ENCODE measurements at regions not wholly inside any gene's neighbourhood (a gene's known extent, or its start where the extent isn't known, plus 50 kb on each side); places are given as distances from the start of the nearest gene placed in this dataset.

DNA sequence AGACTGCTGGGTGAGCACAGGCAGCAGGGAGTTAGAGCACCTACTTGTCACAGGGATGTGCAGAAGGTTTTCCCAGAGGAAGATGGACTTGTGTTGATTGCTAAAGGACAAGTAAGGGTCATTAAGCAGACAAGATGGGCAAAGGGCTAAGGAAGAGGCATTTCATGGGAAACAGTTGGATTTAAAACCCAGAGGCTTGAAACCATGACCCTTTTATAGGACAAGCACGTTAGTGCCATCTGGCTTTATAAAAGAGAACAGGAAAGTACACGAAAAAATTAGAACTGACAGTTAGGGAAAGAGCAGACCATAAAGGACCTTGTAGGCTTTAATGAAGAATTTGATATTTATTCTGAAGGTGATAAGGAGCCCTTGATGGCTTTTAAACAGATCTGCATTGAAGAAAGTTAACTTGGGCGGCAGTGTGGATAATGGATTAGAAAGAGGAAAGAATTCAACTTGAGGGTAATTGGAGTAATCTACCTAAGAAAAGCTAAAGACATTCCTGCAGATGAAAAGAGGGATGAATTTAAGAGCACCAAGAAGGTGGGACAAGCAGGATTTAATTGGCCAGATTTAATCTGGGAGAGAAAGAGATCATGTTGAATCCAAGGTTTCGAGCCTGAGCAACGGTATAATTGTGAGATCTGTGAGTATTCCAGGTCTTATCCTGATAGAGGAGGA, 68.6 kb downstream of the ZC3H11B start:
- TF ChIP-seq RAD21 (conservative IDR thresholded peaks at IDR 0.05 in 1 of 2, IDR thresholded peaks at IDR 0.05 in 1 of 2) (peak; percentile 38 to 64), EHF (CRISPR knock-in tag; IDR thresholded peaks at IDR 0.05) (no peak), MAFK (IDR thresholded peaks at IDR 0.05; ENCODE audit: partially characterized antibody) (no peak), SMC3 (IDR thresholded peaks at IDR 0.05) (peak; percentile 55), MAZ (IDR thresholded peaks at IDR 0.05; ENCODE audit: borderline replicate concordance, low read depth, low read length) (no peak)
- TF ChIP-seq, protein P1, sequence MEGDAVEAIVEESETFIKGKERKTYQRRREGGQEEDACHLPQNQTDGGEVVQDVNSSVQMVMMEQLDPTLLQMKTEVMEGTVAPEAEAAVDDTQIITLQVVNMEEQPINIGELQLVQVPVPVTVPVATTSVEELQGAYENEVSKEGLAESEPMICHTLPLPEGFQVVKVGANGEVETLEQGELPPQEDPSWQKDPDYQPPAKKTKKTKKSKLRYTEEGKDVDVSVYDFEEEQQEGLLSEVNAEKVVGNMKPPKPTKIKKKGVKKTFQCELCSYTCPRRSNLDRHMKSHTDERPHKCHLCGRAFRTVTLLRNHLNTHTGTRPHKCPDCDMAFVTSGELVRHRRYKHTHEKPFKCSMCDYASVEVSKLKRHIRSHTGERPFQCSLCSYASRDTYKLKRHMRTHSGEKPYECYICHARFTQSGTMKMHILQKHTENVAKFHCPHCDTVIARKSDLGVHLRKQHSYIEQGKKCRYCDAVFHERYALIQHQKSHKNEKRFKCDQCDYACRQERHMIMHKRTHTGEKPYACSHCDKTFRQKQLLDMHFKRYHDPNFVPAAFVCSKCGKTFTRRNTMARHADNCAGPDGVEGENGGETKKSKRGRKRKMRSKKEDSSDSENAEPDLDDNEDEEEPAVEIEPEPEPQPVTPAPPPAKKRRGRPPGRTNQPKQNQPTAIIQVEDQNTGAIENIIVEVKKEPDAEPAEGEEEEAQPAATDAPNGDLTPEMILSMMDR (IDR thresholded peaks at IDR 0.05): peak; percentile 38
- ChIA-PET CTCF (interaction anchor here (0.6 to 1.8 kb wide), 6 partner anchors 24 to 1199 kb away, joined by 3 to 4 read pairs (median 3); partner anchors contain the start of gene TGFB2), POLR2A (no interaction called here)
- WGBS (ENCODE audit: missing lambda C conversion rate): 57% methylated on average over 5 of the region's 5 CpGs
- no peak overlapping the region for H3K4me2 ChIP-seq
- peak overlapping the region in 1 of 2 experiments; percentile 29; a peak in 1 of 6 replicates for H3K27ac ChIP-seq
- FAIRE-seq (no peak), ATAC-seq (peak in 1 of 2 experiments; percentile 59; a peak in 2 of 6 replicates), DNase-seq (ENCODE audit: low read depth in 1 of 2, low spot score in 1 of 2) (peak in 1 of 2 experiments; percentile 28)
- no peaks in the 10 kb centered on the region for H3K9me3 ChIP-seq
- no peak overlapping the region for H3K4me3 ChIP-seq
- H3K4me1 ChIP-seq: peaks cover 5% of the 10 kb centered on the region; the same call in 1 of the 3 replicates

DNA sequence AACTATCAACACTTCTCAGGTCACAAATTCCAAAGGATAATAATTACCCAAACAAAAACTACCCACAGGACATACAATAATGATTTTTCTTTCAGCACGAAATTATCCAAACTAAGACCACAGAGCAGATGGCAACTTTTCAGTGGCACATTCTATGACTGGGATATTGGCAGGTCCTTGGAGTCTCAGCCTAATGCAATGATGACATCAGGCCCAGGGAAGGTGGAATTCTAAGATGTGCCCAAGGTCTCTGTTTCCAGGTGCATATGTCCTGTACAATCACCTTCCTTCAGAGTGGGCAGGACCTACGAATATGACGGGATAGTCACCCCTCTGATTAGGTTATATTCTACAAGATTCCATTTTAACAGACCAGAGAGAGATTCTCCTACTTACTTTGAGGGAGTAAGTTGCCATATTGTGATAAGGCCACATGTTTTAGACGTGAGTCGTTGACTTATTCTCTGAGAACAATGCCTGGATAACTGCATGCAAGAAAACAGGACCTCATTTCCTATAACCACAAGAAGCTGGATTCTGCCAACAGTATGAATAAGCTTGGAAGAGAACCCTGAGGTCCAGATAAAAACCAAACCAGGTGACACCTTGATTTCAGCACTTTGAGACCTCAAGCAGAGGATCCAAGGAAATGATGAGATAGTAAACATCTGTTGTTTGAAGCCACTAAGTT, 69.9 kb downstream of the ZC3H11B start:
- ATAC-seq: no peak
- 57% methylated on average over 5 of the region's 5 CpGs for WGBS (ENCODE audit: missing lambda C conversion rate)
- Histone ChIP-seq H3K9me3 (no peaks in the 10 kb centered on the region), H3K4me3 (no peak overlapping the region), H3K27ac (no peak overlapping the region), H3K4me2 (no peak overlapping the region), H3K4me1 (peaks cover 5% of the 10 kb centered on the region; the same call in 1 of the 3 replicates)
- no peak for TF ChIP-seq CHD2 (IDR thresholded peaks at IDR 0.05; ENCODE audit: low read length, partially characterized antibody)
- TF ChIP-seq, protein P2, sequence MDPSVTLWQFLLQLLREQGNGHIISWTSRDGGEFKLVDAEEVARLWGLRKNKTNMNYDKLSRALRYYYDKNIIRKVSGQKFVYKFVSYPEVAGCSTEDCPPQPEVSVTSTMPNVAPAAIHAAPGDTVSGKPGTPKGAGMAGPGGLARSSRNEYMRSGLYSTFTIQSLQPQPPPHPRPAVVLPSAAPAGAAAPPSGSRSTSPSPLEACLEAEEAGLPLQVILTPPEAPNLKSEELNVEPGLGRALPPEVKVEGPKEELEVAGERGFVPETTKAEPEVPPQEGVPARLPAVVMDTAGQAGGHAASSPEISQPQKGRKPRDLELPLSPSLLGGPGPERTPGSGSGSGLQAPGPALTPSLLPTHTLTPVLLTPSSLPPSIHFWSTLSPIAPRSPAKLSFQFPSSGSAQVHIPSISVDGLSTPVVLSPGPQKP (IDR thresholded peaks at IDR 0.05; ENCODE audit: low read depth, low read length): no peak
- no peak for TF ChIP-seq RFX5 (IDR thresholded peaks at IDR 0.05)
- no peak for TF ChIP-seq FOSB (CRISPR knock-in tag; IDR thresholded peaks at IDR 0.05)
- TF ChIP-seq FOXS1 (CRISPR knock-in tag; IDR thresholded peaks at IDR 0.05): no peak
- no peak for TF ChIP-seq HOXB13 (CRISPR knock-in tag; IDR thresholded peaks at IDR 0.05; ENCODE audit: low read depth)
- no peak for TF ChIP-seq REST (IDR thresholded peaks at IDR 0.05)
- no peak for TF ChIP-seq HOXA7 (CRISPR knock-in tag; IDR thresholded peaks at IDR 0.05)
- TF ChIP-seq, protein P1 (IDR thresholded peaks at IDR 0.05): no peak
- no peak for TF ChIP-seq USF2 (IDR thresholded peaks at IDR 0.05)
- ChIA-PET POLR2A (no interaction called here), CTCF (interaction anchor here (0.7 to 1.8 kb wide), 6 partner anchors 9 to 240 kb away, joined by 3 to 5 read pairs (median 4); no protein-coding TSS in a partner anchor)
- no peak for DNase-seq (ENCODE audit: low read depth in 1 of 2, low spot score in 1 of 2)
- no peak for FAIRE-seq

Measured in A549 (cell line).